ENCODE measurements at regions not wholly inside any gene's neighbourhood (a gene's known extent, or its start where the extent isn't known, plus 50 kb on each side); places are given as distances from the start of the nearest gene placed in this dataset.

- Histone ChIP-seq H3K9me2 (ENCODE audit: insufficient read depth) (no peaks in the 10 kb centered on the region), H2AFZ (ENCODE audit: low read depth, low read length, poor library complexity, severe bottlenecking) (no peak overlapping the region), H3K4me2 (ENCODE audit: low read length) (no peak overlapping the region), H3K36me3 (ENCODE audit: control insufficient read depth in 1 of 2, insufficient read depth in 2 of 2, low read length in 2 of 2) (no peaks in the 10 kb centered on the region), H3K4me3 (replicated peaks in 1 of 2; ENCODE audit: low read depth in 1 of 2, low read length in 2 of 2) (no peak overlapping the region), H4K20me1 (ENCODE audit: insufficient read depth) (no peaks in the 10 kb centered on the region), H3K9ac (ENCODE audit: low read length) (no peak overlapping the region), H3K4me1 (ENCODE audit: control insufficient read depth in 1 of 2, insufficient read depth in 2 of 2, low read length in 2 of 2) (no peaks in the 10 kb centered on the region), H3K27ac (ENCODE audit: low read depth, low read length) (no peak overlapping the region), H3K27me3 (ENCODE audit: insufficient read depth, low read length) (no peaks in the 10 kb centered on the region), H3K79me2 (ENCODE audit: insufficient read depth, low read length) (no peaks in the 10 kb centered on the region), H3K9me3 (ENCODE audit: control insufficient read depth in 1 of 2, insufficient read depth in 1 of 2, low read depth in 1 of 2, low read length in 2 of 2) (peaks cover 0 to 14% of the 10 kb centered on the region in 2 experiments; a peak in 2 of 4 replicates)
- ATAC-seq: no peak
- no peak for DNase-seq (ENCODE audit: low read depth, low spot score)
- CTCF ChIA-PET: no interaction called here
- no TSS peak for BruUV-seq (replicated peaks)
- POLR2A ChIA-PET: no interaction called here
- intact Hi-C loops (cut with micrococcal nuclease): no loop called here
- TF ChIP-seq CBX3 (IDR thresholded peaks at IDR 0.05; ENCODE audit: low read depth): no peak
- TF ChIP-seq, protein P1, sequence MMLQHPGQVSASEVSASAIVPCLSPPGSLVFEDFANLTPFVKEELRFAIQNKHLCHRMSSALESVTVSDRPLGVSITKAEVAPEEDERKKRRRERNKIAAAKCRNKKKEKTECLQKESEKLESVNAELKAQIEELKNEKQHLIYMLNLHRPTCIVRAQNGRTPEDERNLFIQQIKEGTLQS (IDR thresholded peaks at IDR 0.05): no peak
- TF ChIP-seq FOSL1 (IDR thresholded peaks at IDR 0.05; ENCODE audit: low read depth): no peak
- no peak for TF ChIP-seq ELF1 (IDR thresholded peaks at IDR 0.05; ENCODE audit: borderline replicate concordance, low read depth)
- TF ChIP-seq POLR2AphosphoS5 (IDR thresholded peaks at IDR 0.05; ENCODE audit: low read depth, low read length): no peak
- TF ChIP-seq TCF7L2 (IDR thresholded peaks at IDR 0.05; ENCODE audit: borderline replicate concordance, extremely low read depth, insufficient read depth, insufficient read length): no peak
- no peak for TF ChIP-seq ZNF274 (IDR thresholded peaks at IDR 0.05; ENCODE audit: low read depth, low read length)
- no peak for TF ChIP-seq CTCF (IDR thresholded peaks at IDR 0.05 in 2 of 3, conservative IDR thresholded peaks at IDR 0.05 in 1 of 3; ENCODE audit: borderline replicate concordance in 1 of 3, insufficient read depth in 1 of 3, low read depth in 2 of 3, low read length in 2 of 3)
- TF ChIP-seq EGR1 (IDR thresholded peaks at IDR 0.05; ENCODE audit: low read depth): no peak
- no peak for TF ChIP-seq SIN3A (IDR thresholded peaks at IDR 0.05; ENCODE audit: low read depth)
- RAD21 ChIA-PET (ENCODE audit: low non-redundant PET in 1 of 2, low total read pairs in 2 of 2, uncharacterized antibody in 2 of 2, unreplicated experiment in 2 of 2): no interaction called here
Observed at GRCh38 chr15:93694033-93694432, 537.3 kb upstream of the MCTP2 start.
